ENCODE measurements at regions not wholly inside any gene's neighbourhood (a gene's known extent, or its start where the extent isn't known, plus 50 kb on each side); places are given as distances from the start of the nearest gene placed in this dataset.

DNA sequence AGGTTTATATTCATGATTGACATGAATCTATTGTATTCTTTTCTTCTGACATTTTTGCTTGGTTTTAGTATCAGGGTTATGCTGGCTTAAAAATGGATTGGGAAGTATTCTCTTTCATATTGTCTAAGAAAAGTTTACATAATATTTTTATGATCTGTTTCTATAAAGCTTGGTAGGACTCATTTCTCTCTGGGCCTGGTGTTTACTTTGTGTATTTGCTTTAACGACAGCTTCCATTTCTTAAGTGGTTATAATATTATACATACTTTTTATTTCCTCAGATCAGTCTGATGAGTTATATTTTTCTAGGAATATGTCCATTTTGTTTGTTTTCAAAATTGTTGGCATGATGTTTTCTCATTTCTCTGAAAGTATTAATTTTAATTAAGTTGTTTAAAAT, 117.9 kb upstream of the IL12A start:
- TF ChIP-seq, protein P1, sequence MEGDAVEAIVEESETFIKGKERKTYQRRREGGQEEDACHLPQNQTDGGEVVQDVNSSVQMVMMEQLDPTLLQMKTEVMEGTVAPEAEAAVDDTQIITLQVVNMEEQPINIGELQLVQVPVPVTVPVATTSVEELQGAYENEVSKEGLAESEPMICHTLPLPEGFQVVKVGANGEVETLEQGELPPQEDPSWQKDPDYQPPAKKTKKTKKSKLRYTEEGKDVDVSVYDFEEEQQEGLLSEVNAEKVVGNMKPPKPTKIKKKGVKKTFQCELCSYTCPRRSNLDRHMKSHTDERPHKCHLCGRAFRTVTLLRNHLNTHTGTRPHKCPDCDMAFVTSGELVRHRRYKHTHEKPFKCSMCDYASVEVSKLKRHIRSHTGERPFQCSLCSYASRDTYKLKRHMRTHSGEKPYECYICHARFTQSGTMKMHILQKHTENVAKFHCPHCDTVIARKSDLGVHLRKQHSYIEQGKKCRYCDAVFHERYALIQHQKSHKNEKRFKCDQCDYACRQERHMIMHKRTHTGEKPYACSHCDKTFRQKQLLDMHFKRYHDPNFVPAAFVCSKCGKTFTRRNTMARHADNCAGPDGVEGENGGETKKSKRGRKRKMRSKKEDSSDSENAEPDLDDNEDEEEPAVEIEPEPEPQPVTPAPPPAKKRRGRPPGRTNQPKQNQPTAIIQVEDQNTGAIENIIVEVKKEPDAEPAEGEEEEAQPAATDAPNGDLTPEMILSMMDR (optimal IDR thresholded peaks at IDR 0.05 in 1 of 3, IDR thresholded peaks at IDR 0.05 in 1 of 3, conservative IDR thresholded peaks at IDR 0.05 in 1 of 3; ENCODE audit: extremely low read depth in 1 of 3, insufficient read depth in 2 of 3, low read length in 3 of 3) = no peak
- no peak for TF ChIP-seq EZH2 (IDR thresholded peaks at IDR 0.05; ENCODE audit: low read length)
